Ammon's horn (tissue), 1 donor: ENCODE measurements at regions not wholly inside any gene's neighbourhood (a gene's known extent, or its start where the extent isn't known, plus 50 kb on each side); places are given as distances from the start of the nearest gene placed in this dataset.
"Not testable (repeated sequence)": the region's sequence is repeated elsewhere in the genome, so short reads cannot be mapped to it uniquely, and the experiment has no call there.

ENCODE experiments used
- DNase-seq: peaks from one replicate; pipeline ENCODE4 v3.0.0-alpha.2; 2016; ENCODE audit warnings: low spot score

DNA sequence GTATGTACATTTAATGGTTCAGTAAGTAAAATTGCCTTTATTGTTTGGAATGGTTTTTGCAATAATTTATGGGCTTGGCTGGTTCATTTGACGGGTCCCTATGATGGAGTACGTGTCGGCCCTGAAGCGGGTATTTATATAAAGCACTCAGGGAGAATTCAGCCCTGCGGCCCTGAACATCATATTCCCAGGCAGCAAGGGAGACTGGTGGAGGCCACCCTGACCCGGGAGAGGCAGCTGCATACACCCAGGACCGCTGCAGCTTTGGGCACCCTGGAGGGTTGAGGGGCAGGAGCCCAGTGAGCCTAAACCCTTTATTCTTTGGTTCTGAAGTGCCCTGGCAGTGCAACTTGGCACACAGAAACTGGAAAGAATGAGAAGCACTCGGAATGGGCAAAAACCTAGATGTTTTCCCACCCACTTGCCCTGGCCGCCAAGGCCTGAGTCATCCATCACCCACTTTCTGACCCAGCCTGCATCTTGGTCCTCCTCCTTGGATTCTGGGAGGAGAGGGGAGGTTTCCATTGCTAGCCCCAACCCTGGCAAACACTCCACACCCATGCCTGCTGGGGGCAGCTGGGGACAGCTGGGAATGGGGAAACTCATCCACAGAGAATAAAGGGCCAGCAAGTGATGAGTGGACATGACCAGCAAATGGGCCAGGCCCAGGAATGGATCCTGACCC lies 162.2 kb upstream of the TNRC6C start:
- DNase-seq = no peak

DNA sequence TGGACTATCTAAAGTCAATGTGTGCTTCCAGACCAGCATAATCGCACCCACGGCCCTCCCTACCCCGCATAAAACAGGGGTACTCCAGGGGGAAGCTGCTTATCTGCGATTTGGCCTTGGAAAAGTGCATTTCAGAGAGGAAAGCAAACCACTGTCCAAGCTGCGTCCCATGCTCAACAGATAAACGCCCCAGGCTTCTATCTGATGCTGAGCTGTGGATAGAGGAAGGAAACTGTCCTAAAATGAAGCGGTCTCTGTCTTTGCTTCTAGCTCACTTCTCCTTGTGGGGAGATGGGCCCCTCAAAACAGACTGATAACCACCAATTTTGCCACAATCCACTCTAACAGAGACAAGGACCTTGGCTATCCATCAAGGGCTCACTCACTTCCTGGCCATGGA lies 160.5 kb upstream of the TNRC6C start:
- DNase-seq = no peak

DNA sequence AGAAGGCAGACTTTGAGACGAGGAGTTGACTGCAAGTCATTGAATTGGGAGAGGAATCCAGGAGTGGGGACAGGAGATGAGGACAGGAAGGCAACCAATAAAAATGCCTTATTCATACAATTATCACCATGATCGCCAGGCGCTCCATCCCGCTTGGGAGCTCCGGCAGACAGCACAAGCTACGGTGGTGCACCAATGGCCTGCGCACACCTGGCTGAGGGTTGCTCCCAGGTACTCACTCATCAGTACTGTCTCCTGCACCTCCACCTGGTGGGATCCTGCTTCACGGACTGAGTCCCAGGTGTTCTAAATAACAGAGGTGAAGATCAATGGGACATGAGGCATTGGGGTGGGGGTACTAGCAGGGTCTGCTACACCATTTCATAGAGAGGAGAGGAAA lies 160.0 kb upstream of the TNRC6C start:
- DNase-seq = no peak

DNA sequence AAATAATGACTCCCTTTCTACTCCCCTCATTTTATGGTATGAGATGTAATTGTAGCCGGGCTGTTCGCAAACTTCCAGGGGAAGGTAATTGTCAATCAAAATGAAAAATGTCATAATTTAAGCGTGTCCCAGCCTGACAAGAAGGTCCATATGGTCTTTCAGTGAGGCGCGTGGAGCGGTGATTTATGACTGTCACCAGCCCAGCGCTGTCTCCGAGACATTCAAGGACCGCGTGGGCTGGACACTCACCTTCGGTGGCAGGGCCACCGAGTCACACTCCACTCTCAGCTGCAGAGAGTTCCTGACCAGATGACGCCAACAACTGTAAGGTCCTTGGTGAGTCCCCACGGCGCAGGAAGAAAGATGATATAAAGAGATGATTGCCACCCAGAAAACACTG lies 157.7 kb upstream of the TNRC6C start:
- no peak for DNase-seq

DNA sequence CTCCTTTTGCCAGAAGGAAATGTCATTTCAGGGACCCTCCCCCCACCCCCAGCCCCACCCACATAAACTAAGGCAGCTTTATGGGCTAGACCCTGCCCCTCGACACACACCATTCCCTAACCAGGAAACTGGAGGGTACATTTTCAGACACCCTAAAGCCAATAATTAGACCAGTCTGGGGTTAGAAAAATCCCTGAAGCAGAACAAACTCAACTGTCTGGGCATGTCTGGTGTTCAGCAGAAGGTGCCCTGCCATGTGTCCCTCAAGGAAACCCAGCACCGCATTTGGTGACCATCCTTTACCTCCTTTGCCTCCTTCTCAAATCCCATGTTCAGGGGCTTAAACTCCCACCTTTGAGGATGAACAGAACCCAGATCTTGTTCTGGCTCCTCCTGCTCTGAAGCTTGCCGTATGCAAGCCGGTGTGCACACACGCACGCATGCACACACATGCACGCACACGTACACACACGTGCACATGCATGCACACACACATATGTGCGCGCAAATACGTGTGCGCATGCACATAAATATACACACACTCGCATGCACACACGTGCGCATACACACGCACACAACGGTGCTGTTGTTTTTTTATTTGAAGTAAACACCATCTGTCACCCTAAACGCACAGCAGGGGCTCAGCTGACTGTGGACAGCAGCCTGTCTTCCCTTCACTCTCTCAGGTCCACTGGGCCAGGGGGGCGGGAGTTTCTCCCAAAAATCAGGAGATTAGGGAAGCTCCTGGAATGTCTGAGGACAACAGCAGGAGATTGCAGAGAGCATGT lies 156.8 kb upstream of the TNRC6C start:
- DNase-seq = no peak

DNA sequence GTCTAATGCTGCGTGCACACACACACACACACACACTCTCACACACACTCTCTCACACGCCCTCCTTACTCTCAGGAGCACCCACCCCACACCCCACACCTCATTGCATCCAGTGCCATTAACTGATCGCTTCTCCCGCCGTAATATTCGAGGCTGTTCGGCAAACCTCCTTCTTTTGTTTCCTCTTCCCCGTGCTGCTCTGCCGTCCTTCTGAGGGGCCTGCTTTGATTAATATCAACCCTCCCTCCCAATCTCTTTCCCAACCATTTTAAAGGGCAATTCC lies 156.2 kb upstream of the TNRC6C start:
- DNase-seq = no peak

DNA sequence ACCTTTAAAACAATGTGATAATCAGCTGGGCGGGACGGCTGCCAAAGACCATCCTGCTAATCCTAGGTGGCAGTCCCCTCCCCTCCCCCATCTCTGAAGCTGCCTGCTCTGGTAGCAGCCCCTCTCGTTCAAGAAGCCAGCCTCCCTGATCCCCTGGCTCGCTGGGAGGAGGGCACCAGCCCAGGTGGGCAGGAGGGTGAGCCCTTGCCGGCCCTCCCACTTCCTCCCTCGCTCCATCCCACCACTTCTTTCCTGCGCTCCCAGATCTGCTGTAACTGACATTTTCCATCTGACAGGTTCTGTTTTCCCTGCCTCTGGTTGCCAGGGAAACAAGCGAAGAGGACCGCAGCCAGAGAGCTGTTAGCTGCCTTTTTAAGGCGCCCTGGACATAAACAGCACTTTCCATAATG lies 155.7 kb upstream of the TNRC6C start:
- peak; percentile 65 for DNase-seq

DNA sequence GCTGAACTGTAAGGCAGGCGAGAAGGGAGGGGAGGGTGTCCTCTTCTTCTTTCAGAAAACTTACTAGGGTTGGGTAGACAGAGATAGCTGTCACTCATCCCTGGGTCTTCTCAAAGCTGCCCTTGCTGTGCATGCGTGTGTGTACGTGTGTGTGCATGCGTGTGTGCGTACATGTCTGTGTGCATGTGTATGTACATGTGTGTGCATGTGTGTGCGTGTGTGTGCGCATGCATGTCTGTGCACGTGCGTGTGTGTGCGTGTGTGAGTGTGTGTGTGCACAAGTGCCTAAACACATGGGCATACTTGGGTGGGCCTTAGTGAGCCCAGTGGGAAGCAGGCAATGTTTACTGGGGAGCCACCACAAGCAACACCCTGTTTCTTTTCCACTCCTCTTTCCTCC lies 154.8 kb upstream of the TNRC6C start:
- no peak for DNase-seq

DNA sequence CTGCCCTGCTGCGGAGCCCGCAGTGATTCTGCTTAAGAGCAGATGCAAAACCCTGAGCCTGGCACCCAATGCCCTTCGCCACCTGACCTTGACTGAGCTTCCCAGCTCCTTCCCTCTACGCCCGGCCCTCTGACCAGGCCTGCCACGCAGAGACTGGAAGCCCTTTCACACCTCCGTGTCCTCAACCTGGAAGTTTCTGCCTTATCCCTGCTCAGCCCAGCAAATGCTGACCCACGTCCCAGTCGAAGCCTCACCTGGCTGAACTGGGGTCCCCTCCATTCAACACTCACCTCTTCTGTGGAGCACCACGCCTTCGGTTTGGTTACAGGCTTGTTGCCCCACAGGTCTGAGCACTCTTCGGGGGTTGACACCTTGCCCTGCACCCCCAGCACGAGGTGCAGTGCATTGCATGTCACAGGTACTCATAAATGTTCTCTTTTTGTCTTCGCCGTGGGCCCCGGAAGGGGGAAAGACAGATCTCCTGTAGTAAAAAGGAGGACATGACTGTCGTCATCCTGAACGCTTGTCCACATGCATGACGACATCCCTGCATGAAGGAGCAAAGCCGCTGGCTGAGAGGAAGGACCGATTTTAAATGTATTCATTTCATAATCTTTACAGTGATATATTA lies 153.6 kb upstream of the TNRC6C start:
- DNase-seq = no peak

DNA sequence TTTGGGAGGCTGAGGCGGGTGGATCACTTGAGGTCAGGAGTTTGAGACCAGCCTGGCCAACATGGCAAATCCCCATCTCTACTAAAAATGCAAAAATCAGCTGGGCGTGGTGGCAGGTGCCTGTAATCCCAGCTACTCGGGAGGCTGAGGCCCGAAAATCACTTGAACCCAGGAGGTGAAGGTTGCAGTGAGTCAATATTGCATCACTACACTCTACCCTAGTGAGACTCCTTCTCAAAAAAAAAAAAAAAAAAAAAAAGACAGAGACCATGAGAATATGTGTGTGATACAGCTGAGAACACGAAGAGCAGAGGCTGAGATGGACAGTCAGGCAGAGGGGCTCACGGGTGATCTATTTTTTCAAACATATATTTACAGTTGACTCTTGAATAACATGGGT lies 152.5 kb upstream of the TNRC6C start:
- DNase-seq = not testable (repeated sequence)

DNA sequence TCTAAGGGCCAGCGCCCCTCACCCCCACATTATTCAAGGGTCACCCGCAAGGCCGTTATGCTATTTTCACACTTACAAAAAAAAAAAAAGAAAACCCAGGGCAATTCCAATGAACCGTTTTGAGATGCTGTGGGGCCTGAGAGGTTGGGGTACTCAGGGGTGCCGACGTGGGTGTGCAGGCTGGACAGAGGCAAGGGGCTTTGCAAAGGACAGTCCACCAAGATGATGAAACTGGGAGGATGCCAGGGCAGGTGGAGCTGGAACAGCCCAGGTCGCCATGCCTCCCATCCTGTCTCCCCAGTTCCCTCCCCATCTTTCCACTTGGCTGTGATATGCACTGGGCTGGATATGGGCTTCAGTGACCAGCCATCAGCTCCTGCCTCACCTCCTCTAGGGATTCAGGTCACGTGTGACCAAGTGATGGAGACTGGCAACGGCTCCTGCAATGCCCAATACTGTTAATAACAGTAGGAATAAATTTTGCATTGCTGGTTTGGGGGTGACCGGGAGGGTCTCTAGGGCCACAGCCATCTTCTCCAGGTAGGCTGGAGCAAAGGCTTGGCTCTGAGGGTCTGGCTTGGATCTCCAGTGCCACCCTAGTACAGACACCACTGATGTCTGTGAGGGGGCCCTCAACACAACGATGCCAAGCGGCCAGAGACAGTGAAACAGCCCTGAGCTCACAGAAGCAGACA lies 151.3 kb upstream of the TNRC6C start:
- DNase-seq = no peak

DNA sequence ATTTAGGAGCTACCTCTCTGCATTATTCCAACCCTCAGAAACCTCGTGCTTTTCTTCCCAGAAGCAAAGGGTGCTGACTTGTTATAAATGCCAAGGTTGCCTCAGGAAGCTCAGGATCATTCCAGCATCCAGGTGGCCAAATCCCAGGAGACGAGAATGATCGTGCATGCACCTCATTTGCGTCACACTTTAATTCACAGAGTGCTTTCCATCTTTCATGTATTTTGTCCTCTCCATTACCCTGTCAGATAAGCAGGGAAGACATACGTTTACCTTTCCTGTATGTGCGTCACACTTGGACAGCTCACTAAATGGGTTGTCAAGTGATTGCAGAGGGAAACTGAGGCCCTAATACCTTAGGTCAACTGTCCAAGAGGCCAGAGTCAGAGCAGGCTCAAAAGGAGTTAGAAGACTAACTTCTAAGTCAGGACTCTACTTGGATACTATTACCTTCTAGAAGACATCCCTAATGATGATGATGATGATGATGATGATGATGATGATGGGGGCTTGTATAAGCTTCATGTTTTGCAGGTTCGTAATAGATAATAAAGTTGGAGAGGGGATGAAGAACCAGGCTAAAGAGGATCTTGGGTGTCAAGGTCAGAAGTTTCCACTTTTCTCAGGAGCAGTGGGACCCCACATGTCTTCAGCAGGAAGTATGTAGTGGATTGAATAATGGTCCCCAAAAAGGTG lies 150.6 kb upstream of the TNRC6C start:
- DNase-seq = no peak

DNA sequence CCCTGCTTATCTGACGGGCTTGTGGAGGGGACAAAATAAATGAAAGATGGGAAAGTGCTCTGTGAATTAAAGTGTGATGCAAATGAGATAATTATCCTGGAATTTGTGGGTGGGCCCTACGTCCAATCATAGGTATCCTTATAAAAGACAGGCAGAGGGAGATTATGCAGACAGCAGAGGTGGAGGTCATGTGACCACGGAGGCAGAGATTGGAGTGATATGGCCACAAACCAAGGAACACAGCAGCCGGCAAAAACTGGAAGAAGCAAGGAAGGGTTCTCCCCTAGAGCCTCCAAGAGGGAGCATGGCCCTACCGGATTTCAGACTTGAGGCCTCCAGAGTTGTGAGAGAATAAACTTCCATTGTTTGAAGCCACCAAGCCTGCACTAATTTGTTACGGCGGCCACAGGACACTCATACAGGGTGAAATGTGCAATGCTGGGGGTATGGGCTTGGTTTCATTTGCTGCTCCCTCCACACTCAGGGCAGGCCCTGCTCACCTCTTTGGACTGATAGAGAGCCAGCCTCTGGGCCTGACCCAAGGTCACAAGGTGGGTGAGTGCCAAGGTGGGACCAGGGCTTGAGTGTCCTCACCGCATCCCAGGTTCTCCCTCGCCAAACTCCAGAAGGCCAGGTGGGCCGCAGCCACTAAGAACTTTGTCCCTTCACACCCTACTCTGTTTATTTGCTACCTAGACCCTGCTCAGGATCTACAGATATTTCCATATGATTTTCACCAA lies 149.6 kb upstream of the TNRC6C start:
- no peak for DNase-seq

DNA sequence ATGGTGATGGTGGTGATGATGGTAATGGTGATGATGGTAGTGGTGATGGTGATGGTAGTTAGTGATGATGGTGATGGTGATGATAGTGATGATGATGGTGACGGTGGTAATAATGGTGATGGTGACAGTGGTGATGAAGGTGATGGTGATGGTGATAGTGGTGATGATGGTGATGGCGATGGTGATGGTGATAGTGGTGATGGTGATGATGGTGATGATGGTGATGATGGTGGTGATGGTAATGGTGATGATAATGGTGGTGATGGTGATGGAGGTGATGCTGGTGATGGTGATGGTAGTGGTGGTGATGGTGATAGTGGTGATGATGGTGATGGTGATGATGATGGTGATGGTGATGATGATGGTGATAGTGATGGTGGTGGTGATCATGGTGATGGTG lies 148.7 kb upstream of the TNRC6C start:
- no peak for DNase-seq

DNA sequence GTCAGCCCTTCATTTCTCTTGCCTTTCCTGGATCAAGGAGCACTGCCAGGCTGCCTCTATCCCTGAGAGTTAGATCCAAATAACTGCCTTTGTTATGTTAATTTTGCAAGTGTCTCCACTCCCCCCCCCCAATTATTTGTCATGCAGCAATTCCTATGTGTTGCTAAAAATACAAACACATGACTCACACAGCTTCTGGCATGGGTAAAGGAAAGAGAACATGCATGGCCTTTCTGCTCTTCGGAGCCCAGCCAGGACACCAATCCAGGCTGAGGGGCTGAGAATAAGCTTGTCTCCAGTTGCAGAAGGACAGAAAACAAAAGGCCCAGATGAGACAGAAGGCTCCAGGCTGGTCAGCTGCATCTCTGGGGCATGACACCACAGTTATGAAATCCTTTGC lies 148.0 kb upstream of the TNRC6C start:
- no peak for DNase-seq

DNA sequence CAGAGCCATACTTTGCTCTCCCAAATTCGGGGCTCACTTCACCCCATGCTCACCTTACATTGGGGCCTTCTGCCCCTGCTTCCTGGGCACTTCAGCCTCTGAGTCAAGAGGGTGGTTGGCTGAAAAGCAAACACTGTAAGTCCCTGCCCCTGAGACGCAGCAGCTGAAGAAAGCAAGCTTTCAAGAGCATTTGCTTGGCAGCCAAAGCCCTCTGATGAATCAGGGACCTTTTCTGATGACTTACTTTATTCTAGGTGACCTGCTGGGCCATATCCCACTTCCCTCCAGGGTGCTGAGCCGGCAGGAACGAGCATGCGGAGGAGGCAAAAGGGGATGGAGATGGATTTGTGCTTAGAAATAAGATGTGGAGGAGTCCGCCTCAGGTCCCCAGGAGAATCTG lies 147.0 kb upstream of the TNRC6C start:
- DNase-seq = no peak

DNA sequence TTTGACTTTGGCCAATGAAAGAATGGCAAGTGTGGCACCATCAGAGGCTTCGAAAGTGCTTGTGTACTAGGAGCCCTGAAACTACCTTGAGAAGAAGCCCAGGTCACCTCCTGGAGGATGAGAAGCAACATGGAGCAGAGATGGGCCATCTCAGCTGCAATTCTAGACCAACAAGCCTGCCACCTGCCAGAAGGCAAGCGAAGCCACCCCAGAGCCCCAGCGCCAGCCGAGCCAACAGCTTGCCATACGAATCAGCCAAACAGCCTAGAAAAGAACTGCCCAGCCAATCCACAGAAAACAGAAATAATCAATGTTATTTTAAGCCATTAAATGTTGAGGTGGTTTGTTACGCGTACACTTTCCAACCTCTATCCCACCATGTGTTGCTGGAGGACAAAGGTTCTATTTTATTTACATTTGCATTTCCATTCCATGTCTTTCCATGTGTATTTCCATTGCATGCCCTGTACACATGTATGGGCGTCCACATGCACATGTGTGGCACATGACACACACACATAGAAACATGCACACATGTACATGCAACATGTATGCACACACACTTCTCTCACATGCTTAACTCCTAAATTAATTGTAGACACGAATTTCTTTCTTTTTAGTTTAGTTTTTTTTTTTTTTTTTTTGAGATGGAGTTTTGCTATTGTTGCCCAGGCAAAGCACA lies 144.3 kb upstream of the TNRC6C start:
- DNase-seq = no peak

DNA sequence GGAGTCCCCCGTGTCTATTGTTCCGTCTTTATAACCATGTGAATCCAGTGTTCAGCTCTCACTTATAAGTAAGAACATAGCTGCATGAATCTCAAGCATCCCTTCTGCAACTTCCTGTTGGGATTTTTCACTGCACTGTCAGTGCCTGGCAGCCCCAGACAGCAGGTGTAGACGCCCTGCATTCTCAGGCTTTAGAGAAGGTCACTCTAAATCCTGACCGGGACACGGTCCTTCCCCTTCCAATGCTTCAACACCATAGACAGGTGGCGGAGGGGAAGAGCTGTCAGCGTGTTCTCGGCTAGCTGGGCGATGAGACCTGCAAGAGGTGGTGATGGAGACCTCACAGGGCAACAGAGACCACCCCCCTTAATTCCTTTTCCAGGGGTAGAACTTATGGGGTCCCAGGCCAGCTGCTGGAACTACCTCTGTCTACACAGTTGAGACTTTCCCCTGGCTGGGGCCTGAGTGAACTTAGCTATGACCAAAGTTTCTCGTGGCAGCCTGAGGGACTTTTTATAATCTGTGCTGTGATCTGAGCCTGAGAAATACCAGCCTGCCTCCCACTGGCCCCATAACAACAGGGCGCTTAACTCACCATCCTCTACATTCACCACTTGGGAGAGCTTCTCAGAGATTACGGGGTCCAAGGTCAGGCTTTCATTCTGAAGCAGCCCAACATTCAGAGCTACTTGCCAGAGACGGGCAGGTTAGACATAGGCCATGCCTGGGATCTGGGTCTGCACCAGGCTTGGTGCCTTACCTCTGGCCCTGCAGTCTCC lies 143.2 kb upstream of the TNRC6C start:
- DNase-seq = no peak

DNA sequence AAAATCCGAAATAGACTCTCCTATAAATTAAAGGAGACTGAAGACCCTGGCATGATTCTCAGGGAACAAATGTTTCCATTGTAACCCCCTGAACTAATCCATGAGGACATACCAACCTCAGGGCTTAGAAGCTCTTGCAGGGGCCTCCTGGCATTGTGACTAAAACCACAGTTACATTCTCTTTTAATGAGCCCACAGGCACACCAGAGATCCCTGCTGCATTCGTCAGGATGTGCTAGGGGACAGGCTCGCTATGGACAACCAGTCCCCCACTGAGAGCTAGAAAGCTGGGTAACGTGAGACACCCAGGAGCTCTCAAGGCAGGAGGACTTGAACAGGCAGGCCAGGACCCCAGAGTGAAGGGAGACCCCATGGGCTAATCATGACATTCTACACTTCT lies 140.6 kb upstream of the TNRC6C start:
- DNase-seq = no peak

DNA sequence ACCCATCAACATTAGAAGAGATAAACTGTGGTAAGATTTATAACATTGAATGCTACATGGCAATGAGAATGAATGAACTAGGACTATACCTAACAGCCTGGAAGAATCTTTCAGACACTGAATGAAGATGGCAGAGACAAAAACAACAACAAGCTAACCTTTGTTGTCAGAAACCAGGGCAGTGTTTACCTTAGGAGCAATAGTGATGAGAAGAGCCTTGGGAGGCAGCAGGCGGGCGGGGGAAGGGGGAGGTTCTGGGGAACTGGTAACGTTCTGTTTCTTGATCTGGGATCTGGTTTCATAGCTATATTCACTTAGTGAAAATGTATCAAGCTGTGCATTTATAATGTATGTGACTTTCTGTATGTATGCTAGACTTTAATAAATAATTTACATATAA lies 139.0 kb upstream of the TNRC6C start:
- DNase-seq = no peak
